DND-41 (cell line): ENCODE measurements at regions not wholly inside any gene's neighbourhood (a gene's known extent, or its start where the extent isn't known, plus 50 kb on each side); places are given as distances from the start of the nearest gene placed in this dataset.

ENCODE experiments used
- ATAC-seq: fragments of 200-7000 bp; cut with Tn5 transposase; 3 replicates; pipeline ENCODE4 v1.9.1; 2021; ENCODE audit warnings: low read depth; ENCODE audit not compliant: insufficient read depth
- DNase-seq: peaks from one replicate; pipeline ENCODE4 v3.0.0-alpha.2; 2020
- H2AFZ ChIP-seq: 2 replicates; pipeline ENCODE4 v1.6.0; 2012; ENCODE audit warnings: low read depth, low read length
- H3K27ac ChIP-seq: 2 replicates; pipeline ENCODE4 v1.5.1; 2012; ENCODE audit warnings: low read length, inconsistent platforms
- H3K27me3 ChIP-seq: fragments of 200-600 bp; sonication (generic); 2 replicates; pipeline ENCODE4 v1.6.0; 2012; ENCODE audit warnings: low read length, mild to moderate bottlenecking, inconsistent platforms; ENCODE audit not compliant: insufficient read depth, poor library complexity
- H3K36me3 ChIP-seq: 2 replicates; pipeline ENCODE4 v1.5.1; 2012; ENCODE audit warnings: low read length, inconsistent platforms; ENCODE audit not compliant: insufficient read depth
- H3K4me1 ChIP-seq: 2 replicates; pipeline ENCODE4 v1.5.1; 2012; ENCODE audit warnings: mild to moderate bottlenecking, low read length; ENCODE audit not compliant: insufficient read depth
- H3K4me2 ChIP-seq: 2 replicates; pipeline ENCODE4 v1.6.0; 2012; ENCODE audit warnings: mild to moderate bottlenecking, moderate library complexity, low read length, inconsistent platforms; ENCODE audit not compliant: insufficient read depth
- H3K4me3 ChIP-seq, 2 experiments: fragments of 200-600 bp in 1 of 2; shearing (Covaris generic) in 1 of 2; 2 replicates each; pipeline ENCODE4 v1.5.1; 2012 to 2016; ENCODE audit warnings: inconsistent platforms in 2 of 2, low read length in 2 of 2, mild to moderate bottlenecking in 2 of 2, low read depth in 1 of 2, moderate library complexity in 1 of 2
- H3K79me2 ChIP-seq: 2 replicates; pipeline ENCODE4 v1.6.0; 2012; ENCODE audit warnings: low read length, inconsistent platforms; ENCODE audit not compliant: insufficient read depth
- H3K9ac ChIP-seq: 2 replicates; pipeline ENCODE4 v1.6.0; 2012; ENCODE audit warnings: low read depth, mild to moderate bottlenecking, inconsistent platforms, low read length, moderate library complexity
- H3K9me3 ChIP-seq: 2 replicates; pipeline ENCODE4 v1.5.1; 2012; ENCODE audit warnings: low read length, moderate library complexity, mild to moderate bottlenecking, inconsistent platforms; ENCODE audit not compliant: insufficient read depth, severe bottlenecking
- H4K20me1 ChIP-seq: 2 replicates; pipeline ENCODE4 v1.6.0; 2012; ENCODE audit warnings: low read length; ENCODE audit not compliant: insufficient read depth
- CTCF ChIP-seq: IDR thresholded peaks from 2 replicates; pipeline ENCODE4 v1.5.1; 2012; ENCODE audit warnings: borderline replicate concordance, low read length, moderate library complexity, mild to moderate bottlenecking; ENCODE audit not compliant: poor library complexity, severe bottlenecking; ENCODE audit errors: extremely low read depth
- EZH2 ChIP-seq: IDR thresholded peaks from 3 replicates; pipeline ENCODE4 v1.6.1; 2012; ENCODE audit warnings: borderline replicate concordance, low read depth, mild to moderate bottlenecking, moderate library complexity, low read length, inconsistent platforms; ENCODE audit not compliant: severe bottlenecking

GRCh38 chrX:25158635-25159034 lies 142.9 kb upstream of the ARX start:
- TF ChIP-seq CTCF (no peak), EZH2 (no peak)
- H3K27me3 ChIP-seq: no peaks in the 10 kb centered on the region
- no peaks in the 10 kb centered on the region for H3K9me3 ChIP-seq
- H3K9ac ChIP-seq: no peak overlapping the region
- DNase-seq (no peak), ATAC-seq (no peak)
- H3K27ac ChIP-seq: no peak overlapping the region
- H3K36me3 ChIP-seq: no peaks in the 10 kb centered on the region
- no peak overlapping the region for H3K4me3 ChIP-seq
- H2AFZ ChIP-seq: no peak overlapping the region
- no peaks in the 10 kb centered on the region for H3K79me2 ChIP-seq
- no peak overlapping the region for H3K4me2 ChIP-seq
- no peaks in the 10 kb centered on the region for H3K4me1 ChIP-seq
- no peaks in the 10 kb centered on the region for H4K20me1 ChIP-seq

- Histone ChIP-seq H3K36me3 (no peaks in the 10 kb centered on the region), H3K27me3 (no peaks in the 10 kb centered on the region), H3K4me1 (no peaks in the 10 kb centered on the region), H2AFZ (no peak overlapping the region), H3K4me2 (no peak overlapping the region), H3K9me3 (no peaks in the 10 kb centered on the region), H3K79me2 (no peaks in the 10 kb centered on the region), H3K4me3 (no peak overlapping the region), H4K20me1 (no peaks in the 10 kb centered on the region), H3K9ac (no peak overlapping the region), H3K27ac (no peak overlapping the region)
- DNase-seq: no peak
- TF ChIP-seq EZH2 (no peak), CTCF (no peak)
- no peak for ATAC-seq
Measured at GRCh38 chrX:25156832-25157231, 141.1 kb upstream of the ARX start.

GRCh38 chrX:25156323-25156722 lies 140.6 kb upstream of the ARX start:
- ATAC-seq (no peak), DNase-seq (no peak)
- H3K36me3 ChIP-seq: no peaks in the 10 kb centered on the region

More at GRCh38 chrX:25156323-25156722, 140.6 kb upstream of the ARX start:
- H4K20me1 ChIP-seq: no peaks in the 10 kb centered on the region
- H3K4me3 ChIP-seq: no peak overlapping the region
- H3K79me2 ChIP-seq: no peaks in the 10 kb centered on the region
- H3K4me2 ChIP-seq: no peak overlapping the region
- no peaks in the 10 kb centered on the region for H3K27me3 ChIP-seq
- H3K4me1 ChIP-seq: no peaks in the 10 kb centered on the region
- H3K9me3 ChIP-seq: no peaks in the 10 kb centered on the region
- TF ChIP-seq CTCF: no peak
- no peak overlapping the region for H2AFZ ChIP-seq
- H3K27ac ChIP-seq: no peak overlapping the region
- H3K9ac ChIP-seq: no peak overlapping the region
